Kidney (tissue), 13 donors: ENCODE measurements at regions not wholly inside any gene's neighbourhood (a gene's known extent, or its start where the extent isn't known, plus 50 kb on each side); places are given as distances from the start of the nearest gene placed in this dataset.

Experiments used
- DNase-seq, 5 donors: peaks; one replicate each; pipeline ENCODE4 v3.0.0-alpha.2; 2013 to 2020
- FAIRE-seq: peaks from 2 replicates; lab custom pipeline; 2012; peaks lifted over from hg19 to GRCh38; lab: Jason Lieb, UNC
- H3K27ac ChIP-seq, 2 donors: one replicate each; pipeline ENCODE4 v1.7.0; 2013; ENCODE audit warnings: low read depth in 2 of 2, low read length in 2 of 2, inconsistent platforms in 1 of 2
- H3K27me3 ChIP-seq: one replicate; pipeline ENCODE4 v1.7.1; 2013; ENCODE audit warnings: low read length, inconsistent platforms; ENCODE audit not compliant: control insufficient read depth, insufficient read depth
- H3K36me3 ChIP-seq, 3 donors: one replicate each; pipeline versions ENCODE4 v1.7.0 to v1.7.1; 2013; ENCODE audit warnings: low read length in 3 of 3, control low read depth in 1 of 3, inconsistent platforms in 1 of 3; ENCODE audit not compliant: insufficient read depth in 3 of 3, control insufficient read depth in 2 of 3
- H3K4me1 ChIP-seq, 3 donors: one replicate each; pipeline versions ENCODE4 v1.7.0 to v1.7.1; 2013; ENCODE audit warnings: low read length in 3 of 3, inconsistent platforms in 1 of 3, low read depth in 1 of 3; ENCODE audit not compliant: control insufficient read depth in 2 of 3, insufficient read depth in 2 of 3
- H3K4me3 ChIP-seq, 3 donors: one replicate each; pipeline versions ENCODE4 v1.7.0 to v1.8.1; 2013; ENCODE audit warnings: low read length in 3 of 3, control low read depth in 1 of 3, inconsistent platforms in 1 of 3
- H3K9ac ChIP-seq, 3 donors: one replicate each; pipeline versions ENCODE4 v1.7.0 to v1.7.1; 2013; ENCODE audit warnings: low read length in 3 of 3, control low read depth in 1 of 3, inconsistent platforms in 1 of 3
- H3K9me3 ChIP-seq, 3 donors: one replicate each; pipeline versions ENCODE4 v1.7.0 to v1.7.1; 2013; ENCODE audit warnings: low read length in 3 of 3, control low read depth in 1 of 3, inconsistent platforms in 1 of 3; ENCODE audit not compliant: control insufficient read depth in 2 of 3, insufficient read depth in 1 of 3
- CTCF ChIP-seq: IDR thresholded peaks from 3 replicates; pipeline ENCODE4 v1.5.1; 2012; ENCODE audit warnings: mild to moderate bottlenecking, moderate library complexity, borderline replicate concordance; ENCODE audit not compliant: insufficient read depth; ENCODE audit errors: extremely low read depth
- intact Hi-C: fragments of 100-400 bp; cut with DNase I; formaldehyde crosslinking; loops from one replicate; pipeline ENCODE4 v1.11.1; 2022
- donor health status: control.
- donor health status: control.
- donor health status: control.
- donor health status: control.
- donor health status: control.
- donor health status: DM: yes; HTN: yes; CAD: no.
- donor health status: Normal renal cell carcinoma (clear cell type).

- no peak overlapping the region for H3K4me3 ChIP-seq
- H3K36me3 ChIP-seq: no peaks in the 10 kb centered on the region
- H3K9ac ChIP-seq: no peak overlapping the region
- TF ChIP-seq CTCF: no peak
- intact Hi-C loops: no loop called here
- H3K27ac ChIP-seq: no peak overlapping the region
- no peaks in the 10 kb centered on the region for H3K4me1 ChIP-seq
- no peak for FAIRE-seq
- H3K27me3 ChIP-seq: no peaks in the 10 kb centered on the region
- DNase-seq: no peak
- H3K9me3 ChIP-seq: peaks cover 0 to 10% (median 2%) of the 10 kb centered on the region in 3 donors
Measured at GRCh38 chr10:3711918-3712317, 73.1 kb downstream of the KLF6 start.

- DNase-seq: no peak
- H3K9ac ChIP-seq: no peak overlapping the region
- intact Hi-C loops: no loop called here
- no peaks in the 10 kb centered on the region for H3K27me3 ChIP-seq
- no peak for FAIRE-seq
- TF ChIP-seq CTCF: no peak
- no peak overlapping the region for H3K27ac ChIP-seq
- H3K36me3 ChIP-seq: no peaks in the 10 kb centered on the region
- no peak overlapping the region for H3K4me3 ChIP-seq
- peaks cover 0 to 10% (median 2%) of the 10 kb centered on the region in 3 donors for H3K9me3 ChIP-seq
- H3K4me1 ChIP-seq: no peaks in the 10 kb centered on the region
Measured at GRCh38 chr10:3710764-3711163, 74.2 kb downstream of the KLF6 start.

- FAIRE-seq: no peak
- intact Hi-C loops: no loop called here
- no peak overlapping the region for H3K27ac ChIP-seq
Measured at GRCh38 chr10:3709456-3710060, 75.5 kb downstream of the KLF6 start.

More at GRCh38 chr10:3709456-3710060, 75.5 kb downstream of the KLF6 start:
- H3K27me3 ChIP-seq: no peaks in the 10 kb centered on the region
- H3K9me3 ChIP-seq: peaks cover 0 to 10% (median 2%) of the 10 kb centered on the region in 3 donors
- H3K9ac ChIP-seq: no peak overlapping the region
- DNase-seq: no peak
- H3K4me3 ChIP-seq: no peak overlapping the region
- H3K4me1 ChIP-seq: no peaks in the 10 kb centered on the region
- H3K36me3 ChIP-seq: no peaks in the 10 kb centered on the region
- TF ChIP-seq CTCF: no peak
